RWPE2 (cell line): ENCODE measurements at regions not wholly inside any gene's neighbourhood (a gene's known extent, or its start where the extent isn't known, plus 50 kb on each side); places are given as distances from the start of the nearest gene placed in this dataset.

Experiments used
- ATAC-seq: fragments of 200-7000 bp; cut with Tn5 transposase; 3 replicates; pipeline ENCODE4 v1.9.1; 2021; ENCODE audit warnings: low read depth
- DNase-seq: peaks from one replicate; pipeline ENCODE4 v3.0.0-alpha.2; 2020; ENCODE audit warnings: low spot score
- H3K27ac ChIP-seq: fragments of 450-650 bp; 2 replicates; pipeline ENCODE4 v1.5.1; 2017; ENCODE audit warnings: mild to moderate bottlenecking; ENCODE audit not compliant: poor library complexity, severe bottlenecking
- H3K27me3 ChIP-seq: fragments of 250-450 bp; sonication (Bioruptor Pico); 2 replicates; pipeline ENCODE4 v1.5.1; 2021; ENCODE audit warnings: mild to moderate bottlenecking, moderate library complexity; ENCODE audit not compliant: insufficient read depth, poor library complexity, severe bottlenecking
- H3K36me3 ChIP-seq: fragments of 250-450 bp; sonication (Bioruptor Pico); 2 replicates; pipeline ENCODE4 v1.5.1; 2020; ENCODE audit warnings: low read depth, mild to moderate bottlenecking, moderate library complexity
- H3K4me1 ChIP-seq: fragments of 250-450 bp; sonication (Bioruptor Pico); 2 replicates; pipeline ENCODE4 v1.5.1; 2021; ENCODE audit warnings: mild to moderate bottlenecking, moderate library complexity; ENCODE audit not compliant: insufficient read depth, poor library complexity, severe bottlenecking
- H3K4me3 ChIP-seq: fragments of 250-450 bp; sonication (Bioruptor Pico); 2 replicates; pipeline ENCODE4 v1.5.1; 2021; ENCODE audit warnings: mild to moderate bottlenecking, moderate library complexity; ENCODE audit not compliant: severe bottlenecking
- H3K9me3 ChIP-seq: fragments of 250-450 bp; sonication (Bioruptor Pico); 2 replicates; pipeline ENCODE4 v1.5.1; 2021; ENCODE audit warnings: mild to moderate bottlenecking, moderate library complexity; ENCODE audit not compliant: severe bottlenecking
- TF ChIP-seq, protein P1 (sequence below): fragments of 450-650 bp; IDR thresholded peaks from one replicate; pipeline ENCODE4 v1.5.1; 2017; ENCODE audit warnings: mild to moderate bottlenecking, moderate library complexity; ENCODE audit not compliant: poor library complexity, severe bottlenecking

DNA sequence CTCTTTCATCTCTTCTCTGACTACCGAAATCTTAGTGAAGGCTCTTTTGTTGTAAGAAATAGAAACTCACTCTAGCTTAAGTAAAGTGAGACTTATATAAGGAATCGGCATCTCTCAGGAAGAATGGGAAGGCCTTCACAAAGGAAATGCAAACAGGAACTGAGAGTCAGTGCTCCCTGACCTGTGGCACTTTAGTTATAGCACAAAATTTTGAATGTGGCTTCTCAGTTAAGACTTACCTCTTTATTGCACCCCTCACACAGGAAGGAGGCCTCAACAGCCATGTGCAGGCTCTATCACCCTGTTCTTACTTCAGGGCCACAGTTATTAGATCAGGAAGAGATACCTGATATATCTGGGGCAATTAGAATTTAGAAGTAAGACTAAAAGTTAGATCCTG is 224.7 kb upstream of the EGLN3 start:
- no peaks in the 10 kb centered on the region for H3K36me3 ChIP-seq
- H3K27me3 ChIP-seq: no peaks in the 10 kb centered on the region
- DNase-seq: no peak
- H3K9me3 ChIP-seq: no peaks in the 10 kb centered on the region
- H3K4me3 ChIP-seq: no peak overlapping the region
- H3K4me1 ChIP-seq: no peaks in the 10 kb centered on the region
- no peak for ATAC-seq
- TF ChIP-seq, protein P1, sequence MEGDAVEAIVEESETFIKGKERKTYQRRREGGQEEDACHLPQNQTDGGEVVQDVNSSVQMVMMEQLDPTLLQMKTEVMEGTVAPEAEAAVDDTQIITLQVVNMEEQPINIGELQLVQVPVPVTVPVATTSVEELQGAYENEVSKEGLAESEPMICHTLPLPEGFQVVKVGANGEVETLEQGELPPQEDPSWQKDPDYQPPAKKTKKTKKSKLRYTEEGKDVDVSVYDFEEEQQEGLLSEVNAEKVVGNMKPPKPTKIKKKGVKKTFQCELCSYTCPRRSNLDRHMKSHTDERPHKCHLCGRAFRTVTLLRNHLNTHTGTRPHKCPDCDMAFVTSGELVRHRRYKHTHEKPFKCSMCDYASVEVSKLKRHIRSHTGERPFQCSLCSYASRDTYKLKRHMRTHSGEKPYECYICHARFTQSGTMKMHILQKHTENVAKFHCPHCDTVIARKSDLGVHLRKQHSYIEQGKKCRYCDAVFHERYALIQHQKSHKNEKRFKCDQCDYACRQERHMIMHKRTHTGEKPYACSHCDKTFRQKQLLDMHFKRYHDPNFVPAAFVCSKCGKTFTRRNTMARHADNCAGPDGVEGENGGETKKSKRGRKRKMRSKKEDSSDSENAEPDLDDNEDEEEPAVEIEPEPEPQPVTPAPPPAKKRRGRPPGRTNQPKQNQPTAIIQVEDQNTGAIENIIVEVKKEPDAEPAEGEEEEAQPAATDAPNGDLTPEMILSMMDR: no peak
- H3K27ac ChIP-seq: no peak overlapping the region

DNA sequence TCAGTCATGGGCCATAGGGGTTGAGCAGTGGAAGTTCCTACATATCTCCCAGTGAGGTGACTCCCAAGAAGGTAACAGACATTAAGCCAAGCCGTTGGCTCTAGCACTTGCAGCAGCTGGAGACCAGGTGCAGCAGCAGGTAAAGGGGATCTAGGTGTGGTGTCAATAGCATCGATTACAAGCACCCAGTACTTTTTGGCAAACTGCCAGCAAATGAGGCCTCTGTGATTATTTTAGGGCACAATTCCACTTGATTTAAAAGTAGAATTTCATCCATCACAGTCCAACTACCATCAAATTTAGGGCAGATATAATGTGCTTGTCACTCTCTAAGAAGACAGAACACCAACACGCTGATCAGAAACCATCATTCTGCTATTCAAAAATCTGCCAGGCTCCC is 224.1 kb upstream of the EGLN3 start:
- no peak overlapping the region for H3K4me3 ChIP-seq
- no peak overlapping the region for H3K27ac ChIP-seq
- TF ChIP-seq, protein P1: no peak
- H3K27me3 ChIP-seq: no peaks in the 10 kb centered on the region
- DNase-seq (no peak), ATAC-seq (no peak)
- no peaks in the 10 kb centered on the region for H3K4me1 ChIP-seq
- no peaks in the 10 kb centered on the region for H3K36me3 ChIP-seq
- H3K9me3 ChIP-seq: no peaks in the 10 kb centered on the region

DNA sequence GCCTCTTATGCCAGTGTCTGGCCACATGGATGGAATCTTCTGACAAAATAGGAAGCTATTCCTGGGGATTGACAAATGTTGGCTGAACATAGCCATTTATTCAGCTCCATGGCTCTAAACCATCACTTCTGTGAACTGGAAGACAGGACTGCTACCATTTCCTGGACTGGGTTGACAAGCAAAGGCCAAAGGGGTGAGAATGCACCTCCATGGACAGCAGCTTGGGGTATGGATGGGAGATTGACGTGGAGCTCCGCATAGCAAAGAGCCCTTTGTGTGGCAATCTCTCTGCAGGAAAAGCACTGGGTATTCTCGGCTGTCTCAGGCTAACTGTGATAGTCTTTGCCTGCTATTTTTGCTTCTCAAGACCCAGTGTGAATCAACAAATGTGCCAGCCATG is 223.0 kb upstream of the EGLN3 start:
- TF ChIP-seq, protein P1: no peak
- DNase-seq (no peak), ATAC-seq (no peak)
- H3K4me3 ChIP-seq: no peak overlapping the region
- H3K9me3 ChIP-seq: no peaks in the 10 kb centered on the region
- H3K27ac ChIP-seq: no peak overlapping the region
- H3K27me3 ChIP-seq: no peaks in the 10 kb centered on the region
- no peaks in the 10 kb centered on the region for H3K4me1 ChIP-seq
- H3K36me3 ChIP-seq: no peaks in the 10 kb centered on the region

DNA sequence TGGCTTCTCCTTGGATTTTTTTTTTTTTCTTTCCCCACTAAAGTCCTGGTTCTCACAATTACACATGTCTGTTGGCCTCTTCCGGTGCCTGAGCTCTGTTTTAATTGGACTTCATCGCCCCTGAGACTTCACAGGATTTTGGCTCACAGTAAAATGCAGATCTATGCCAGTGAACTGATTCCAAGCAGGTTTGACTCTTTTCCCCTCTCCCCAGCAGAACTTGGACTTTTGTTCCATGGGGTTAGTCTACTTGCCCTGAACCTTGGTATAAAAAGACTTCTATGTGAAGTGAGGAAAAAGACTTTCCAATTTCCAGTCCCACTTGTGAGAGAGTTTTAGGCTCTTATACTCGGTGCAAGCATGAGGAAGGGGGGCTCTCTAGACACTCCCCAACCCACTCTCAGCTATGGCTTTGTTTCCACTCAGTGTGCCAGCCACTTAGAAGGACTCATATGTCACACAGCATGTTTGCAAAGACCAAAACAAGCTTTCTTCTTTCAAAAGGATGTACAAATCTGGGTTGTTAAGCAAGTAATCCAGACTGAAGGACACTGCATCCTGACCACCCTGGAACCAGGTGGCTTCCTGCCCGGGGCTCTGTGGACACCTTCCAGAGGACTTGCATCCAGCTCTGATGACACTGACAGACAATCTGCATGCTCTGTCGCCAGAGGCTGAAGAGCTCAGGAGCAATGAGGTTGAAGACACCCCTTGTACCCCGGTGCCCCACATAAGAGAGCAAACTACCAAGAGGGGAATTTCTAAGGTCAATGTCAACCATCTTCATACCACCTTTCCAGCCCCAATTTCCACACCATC is 221.9 kb upstream of the EGLN3 start:
- DNase-seq (no peak), ATAC-seq (no peak)
- TF ChIP-seq, protein P1: no peak

DNA sequence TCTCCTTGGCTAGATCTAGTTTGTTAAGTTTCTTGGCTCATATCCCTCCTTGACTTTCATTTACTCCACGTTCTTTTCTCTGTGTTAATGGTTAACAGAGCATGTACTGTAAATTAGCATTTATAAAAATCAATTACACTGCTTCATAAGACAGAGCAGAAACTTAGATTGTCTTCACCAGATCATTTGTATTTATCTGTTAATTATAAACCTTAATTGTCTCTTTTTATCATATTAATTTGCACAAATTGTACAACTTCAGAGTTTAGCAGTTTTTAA is 221.2 kb upstream of the EGLN3 start:
- ATAC-seq: no peak

More for the DNA sequence above, 221.9 kb upstream of the EGLN3 start:
- H3K9me3 ChIP-seq: no peaks in the 10 kb centered on the region
- H3K36me3 ChIP-seq: no peaks in the 10 kb centered on the region
- H3K4me1 ChIP-seq: no peaks in the 10 kb centered on the region
- no peak overlapping the region for H3K27ac ChIP-seq
- no peak overlapping the region for H3K4me3 ChIP-seq
- no peaks in the 10 kb centered on the region for H3K27me3 ChIP-seq

More for the DNA sequence above, 221.2 kb upstream of the EGLN3 start:
- Histone ChIP-seq H3K36me3 (no peaks in the 10 kb centered on the region), H3K4me3 (no peak overlapping the region), H3K9me3 (no peaks in the 10 kb centered on the region), H3K4me1 (no peaks in the 10 kb centered on the region), H3K27ac (no peak overlapping the region), H3K27me3 (no peaks in the 10 kb centered on the region)
- TF ChIP-seq, protein P1: no peak
- no peak for DNase-seq
